ENCODE measurements at regions not wholly inside any gene's neighbourhood (a gene's known extent, or its start where the extent isn't known, plus 50 kb on each side); places are given as distances from the start of the nearest gene placed in this dataset.

GRCh38 chr3:124283652-124284023 is 291.7 kb upstream of the ROPN1 start:
- TF ChIP-seq, protein P1, sequence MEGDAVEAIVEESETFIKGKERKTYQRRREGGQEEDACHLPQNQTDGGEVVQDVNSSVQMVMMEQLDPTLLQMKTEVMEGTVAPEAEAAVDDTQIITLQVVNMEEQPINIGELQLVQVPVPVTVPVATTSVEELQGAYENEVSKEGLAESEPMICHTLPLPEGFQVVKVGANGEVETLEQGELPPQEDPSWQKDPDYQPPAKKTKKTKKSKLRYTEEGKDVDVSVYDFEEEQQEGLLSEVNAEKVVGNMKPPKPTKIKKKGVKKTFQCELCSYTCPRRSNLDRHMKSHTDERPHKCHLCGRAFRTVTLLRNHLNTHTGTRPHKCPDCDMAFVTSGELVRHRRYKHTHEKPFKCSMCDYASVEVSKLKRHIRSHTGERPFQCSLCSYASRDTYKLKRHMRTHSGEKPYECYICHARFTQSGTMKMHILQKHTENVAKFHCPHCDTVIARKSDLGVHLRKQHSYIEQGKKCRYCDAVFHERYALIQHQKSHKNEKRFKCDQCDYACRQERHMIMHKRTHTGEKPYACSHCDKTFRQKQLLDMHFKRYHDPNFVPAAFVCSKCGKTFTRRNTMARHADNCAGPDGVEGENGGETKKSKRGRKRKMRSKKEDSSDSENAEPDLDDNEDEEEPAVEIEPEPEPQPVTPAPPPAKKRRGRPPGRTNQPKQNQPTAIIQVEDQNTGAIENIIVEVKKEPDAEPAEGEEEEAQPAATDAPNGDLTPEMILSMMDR (IDR thresholded peaks at IDR 0.05) = no peak
- Mint-ChIP-seq H3K4me1 (no peaks in the 10 kb centered on the region), H3K9me3 (no peaks in the 10 kb centered on the region), H3K4me3 (no peak overlapping the region), H3K36me3 (no peaks in the 10 kb centered on the region), H3K27ac (no peak overlapping the region), H3K27me3 (ENCODE audit: low read depth in 2 of 2) (peaks cover 14 to 34% of the 10 kb centered on the region in 2 donors)
- ATAC-seq (no peak), DNase-seq (no peak)
- intact Hi-C loops (cut with micrococcal nuclease) = no loop called here
- 89% methylated on average over 2 of the region's 2 CpGs for WGBS (ENCODE audit: insufficient coverage)
- Histone ChIP-seq H3K27ac (ENCODE audit: low read length) (no peak overlapping the region), H3K4me3 (ENCODE audit: low read length) (no peak overlapping the region), H3K27me3 (ENCODE audit: control insufficient read depth, insufficient read depth, low read length) (no peaks in the 10 kb centered on the region), H3K36me3 (ENCODE audit: control insufficient read depth, insufficient read depth, low read length) (no peaks in the 10 kb centered on the region), H3K9me3 (ENCODE audit: control insufficient read depth, insufficient read depth, low read length) (no peaks in the 10 kb centered on the region), H3K4me1 (ENCODE audit: control insufficient read depth, insufficient read depth, low read length) (no peaks in the 10 kb centered on the region)

DNA sequence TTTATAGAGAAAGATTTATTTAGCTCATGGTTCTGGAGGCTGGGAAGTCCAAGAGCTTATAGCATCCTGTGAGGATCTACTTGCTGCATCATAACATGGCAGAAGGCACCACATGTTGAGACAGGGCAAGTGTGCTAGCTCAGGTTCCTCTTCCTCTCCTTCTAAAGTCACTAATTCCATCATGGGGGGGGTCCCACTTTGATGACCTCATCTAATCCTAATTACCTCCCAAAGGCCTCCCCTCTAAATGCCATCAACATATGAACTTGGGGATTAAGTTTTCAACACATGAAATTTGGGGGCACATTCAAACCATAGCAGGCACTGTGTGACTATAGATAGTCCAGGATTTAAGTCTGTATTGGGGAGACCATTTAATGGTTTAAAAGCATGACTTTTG is 297.1 kb upstream of the ROPN1 start:
- intact Hi-C loops (cut with micrococcal nuclease) = no loop called here
- H3K36me3 Mint-ChIP-seq = no peaks in the 10 kb centered on the region
- Histone ChIP-seq H3K27ac (ENCODE audit: low read length) (no peak overlapping the region), H3K27me3 (ENCODE audit: control insufficient read depth, insufficient read depth, low read length) (no peaks in the 10 kb centered on the region), H3K9me3 (ENCODE audit: control insufficient read depth, insufficient read depth, low read length) (no peaks in the 10 kb centered on the region), H3K36me3 (ENCODE audit: control insufficient read depth, insufficient read depth, low read length) (no peaks in the 10 kb centered on the region), H3K4me1 (ENCODE audit: control insufficient read depth, insufficient read depth, low read length) (no peaks in the 10 kb centered on the region), H3K4me3 (ENCODE audit: low read length) (no peak overlapping the region)
- no peak for ATAC-seq
- no peak overlapping the region for H3K27ac Mint-ChIP-seq
- no peaks in the 10 kb centered on the region for H3K9me3 Mint-ChIP-seq
- peaks cover 12 to 41% of the 10 kb centered on the region in 2 donors for H3K27me3 Mint-ChIP-seq (ENCODE audit: low read depth in 2 of 2)
- H3K4me3 Mint-ChIP-seq = no peak overlapping the region
- no peak for DNase-seq
- no peaks in the 10 kb centered on the region for H3K4me1 Mint-ChIP-seq
- TF ChIP-seq, protein P1 (IDR thresholded peaks at IDR 0.05) = no peak

DNA sequence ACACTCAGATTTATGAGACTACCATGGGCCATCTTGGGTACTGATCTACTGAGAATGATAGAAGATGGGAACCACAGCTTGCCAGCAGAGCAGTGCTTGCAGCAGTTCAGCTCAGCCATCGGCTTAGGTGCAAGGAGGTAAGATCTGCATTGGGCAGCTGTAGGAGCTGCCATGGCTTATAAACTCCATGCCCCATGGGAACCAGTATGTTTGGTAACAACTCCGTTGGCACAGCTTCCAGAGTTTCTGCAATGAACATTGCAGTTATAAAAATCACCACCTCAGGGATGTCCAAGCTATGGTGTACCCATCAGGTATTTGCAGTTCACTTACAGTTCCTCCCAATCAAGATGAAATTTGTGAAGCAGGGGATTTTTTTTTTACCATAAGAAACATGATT is 299.1 kb upstream of the ROPN1 start:
- Histone ChIP-seq H3K9me3 (ENCODE audit: control insufficient read depth, insufficient read depth, low read length) (no peaks in the 10 kb centered on the region), H3K27ac (ENCODE audit: low read length) (no peak overlapping the region), H3K36me3 (ENCODE audit: control insufficient read depth, insufficient read depth, low read length) (no peaks in the 10 kb centered on the region), H3K4me1 (ENCODE audit: control insufficient read depth, insufficient read depth, low read length) (no peaks in the 10 kb centered on the region), H3K27me3 (ENCODE audit: control insufficient read depth, insufficient read depth, low read length) (no peaks in the 10 kb centered on the region), H3K4me3 (ENCODE audit: low read length) (no peak overlapping the region)
- H3K9me3 Mint-ChIP-seq = no peaks in the 10 kb centered on the region
- no peak overlapping the region for H3K4me3 Mint-ChIP-seq
- H3K27ac Mint-ChIP-seq = no peak overlapping the region
- H3K27me3 Mint-ChIP-seq (ENCODE audit: low read depth in 2 of 2) = peaks cover 9 to 43% of the 10 kb centered on the region in 2 donors
- WGBS (ENCODE audit: insufficient coverage) = 88% methylated on average over 2 of the region's 2 CpGs
- TF ChIP-seq, protein P1 (IDR thresholded peaks at IDR 0.05) = no peak
- H3K4me1 Mint-ChIP-seq = no peaks in the 10 kb centered on the region
- intact Hi-C loops (cut with micrococcal nuclease) = no loop called here
- no peak for DNase-seq
- no peaks in the 10 kb centered on the region for H3K36me3 Mint-ChIP-seq
- no peak for ATAC-seq

DNA sequence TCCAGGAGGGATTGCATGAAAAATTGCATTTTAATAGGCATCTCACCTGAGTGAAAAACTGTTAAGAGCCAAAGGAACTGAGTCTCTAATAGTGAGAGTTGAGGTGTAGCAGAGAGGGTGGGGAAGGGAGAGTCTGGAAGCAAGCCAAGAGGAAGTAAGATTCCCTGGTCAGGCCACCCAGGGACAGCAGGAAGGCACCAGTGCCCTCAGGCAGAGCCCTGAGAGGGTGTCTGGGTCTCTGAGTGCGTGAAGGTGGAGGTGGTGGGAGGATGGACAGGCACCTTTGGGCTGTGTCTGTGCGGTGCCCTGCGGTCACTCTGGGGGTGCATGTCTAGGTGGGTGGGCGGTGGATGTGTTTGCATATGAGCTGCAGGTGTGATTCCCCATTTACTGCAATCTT is 300.4 kb upstream of the ROPN1 start:
- Mint-ChIP-seq H3K4me3 (no peak overlapping the region), H3K27me3 (ENCODE audit: low read depth in 2 of 2) (peaks cover 18 to 41% of the 10 kb centered on the region in 2 donors), H3K27ac (no peak overlapping the region), H3K4me1 (no peaks in the 10 kb centered on the region), H3K36me3 (no peaks in the 10 kb centered on the region), H3K9me3 (no peaks in the 10 kb centered on the region)
- intact Hi-C loops (cut with micrococcal nuclease) = no loop called here
- DNase-seq (no peak), ATAC-seq (no peak)
- TF ChIP-seq, protein P1 (IDR thresholded peaks at IDR 0.05) = no peak
- Histone ChIP-seq H3K9me3 (ENCODE audit: control insufficient read depth, insufficient read depth, low read length) (no peaks in the 10 kb centered on the region), H3K27ac (ENCODE audit: low read length) (no peak overlapping the region), H3K27me3 (ENCODE audit: control insufficient read depth, insufficient read depth, low read length) (no peaks in the 10 kb centered on the region), H3K36me3 (ENCODE audit: control insufficient read depth, insufficient read depth, low read length) (no peaks in the 10 kb centered on the region), H3K4me1 (ENCODE audit: control insufficient read depth, insufficient read depth, low read length) (no peaks in the 10 kb centered on the region), H3K4me3 (ENCODE audit: low read length) (no peak overlapping the region)
- 98% methylated on average over 3 of the region's 4 CpGs for WGBS (ENCODE audit: insufficient coverage)

Data from natural killer cell (primary cell).